GM19452 (cell line): ENCODE measurements at regions not wholly inside any gene's neighbourhood (a gene's known extent, or its start where the extent isn't known, plus 50 kb on each side); places are given as distances from the start of the nearest gene placed in this dataset.
"Not testable (repeated sequence)": the region's sequence is repeated elsewhere in the genome, so short reads cannot be mapped to it uniquely, and the experiment has no call there.

ENCODE experiments used
- ATAC-seq: cut with Tn5 transposase; IDR thresholded peaks from one replicate; pipeline ENCODE4 v1.9.1; 2021; ENCODE audit not compliant: unreplicated experiment

DNA sequence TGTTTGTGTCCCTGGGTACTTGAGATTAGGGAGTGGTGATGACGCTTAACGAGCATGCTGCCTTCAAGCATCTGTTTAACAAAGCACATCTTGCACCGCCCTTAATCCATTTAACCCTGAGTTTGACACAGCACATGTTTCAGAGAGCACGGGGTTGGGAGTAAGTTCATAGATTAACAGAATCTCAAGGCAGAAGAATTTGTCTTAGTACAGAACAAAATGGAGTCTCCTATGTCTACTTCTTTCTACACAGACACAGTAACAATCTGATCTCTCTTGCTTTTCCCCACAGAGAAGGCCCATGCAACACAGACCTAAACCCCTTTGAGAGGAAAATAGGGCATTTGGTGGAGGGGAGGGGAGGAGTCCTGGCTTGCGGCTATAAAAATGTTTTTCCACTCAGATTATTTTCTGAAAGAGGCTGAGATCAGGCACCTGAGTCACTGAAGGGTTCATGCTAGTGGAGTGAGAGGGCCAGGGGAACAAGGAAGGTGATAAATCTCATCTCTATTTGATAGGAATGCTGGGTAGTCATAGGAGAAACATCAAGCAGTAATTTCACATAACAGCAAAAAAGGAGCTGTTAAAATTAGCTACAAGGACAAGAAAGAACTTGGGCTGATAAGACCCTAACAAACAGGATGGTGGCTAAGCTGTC, 136.9 kb downstream of the OR2B2 start:
- ATAC-seq, result not testable (repeated sequence)

GRCh38 chr6:27774264-27774600, 138.0 kb downstream of the OR2B2 start:
- ATAC-seq, result not testable (repeated sequence)

DNA sequence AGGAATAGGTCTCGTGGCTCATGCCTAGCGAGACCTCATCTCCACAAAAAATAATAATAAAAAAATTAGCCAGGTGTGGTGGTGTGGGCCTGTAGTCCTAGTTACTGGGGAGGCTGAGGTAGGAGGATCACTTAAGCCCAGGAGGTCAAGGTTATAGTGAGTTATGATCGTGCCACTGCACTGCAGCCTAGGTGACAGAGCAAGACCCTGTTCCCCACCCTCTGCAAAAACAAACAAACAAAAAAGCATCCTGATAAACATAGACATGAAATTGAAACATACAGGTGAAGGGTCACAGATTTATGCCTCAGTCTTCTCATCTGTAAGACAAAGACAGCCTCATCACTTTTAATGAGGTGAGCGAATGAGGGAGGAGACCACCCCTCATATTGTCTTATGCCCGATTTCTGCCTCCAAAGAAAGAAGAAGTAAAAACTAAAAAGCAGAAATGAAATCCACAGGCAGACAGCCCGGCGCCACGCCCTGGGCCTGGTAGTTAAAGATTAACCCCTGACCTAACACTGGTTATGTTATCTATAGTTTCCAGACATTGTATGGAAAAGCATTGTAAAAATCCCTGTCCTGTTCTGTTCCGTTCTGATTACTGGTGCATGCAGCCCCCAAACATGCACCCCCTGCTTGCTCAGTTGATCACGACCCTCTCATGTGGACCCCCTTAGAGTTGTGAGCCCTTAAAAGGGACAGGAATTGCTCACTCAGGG, 138.5 kb downstream of the OR2B2 start:
- ATAC-seq, result not testable (repeated sequence)

- peak; percentile 77 for ATAC-seq
Measured at GRCh38 chr6:27772261-27773001, 139.8 kb downstream of the OR2B2 start.

DNA sequence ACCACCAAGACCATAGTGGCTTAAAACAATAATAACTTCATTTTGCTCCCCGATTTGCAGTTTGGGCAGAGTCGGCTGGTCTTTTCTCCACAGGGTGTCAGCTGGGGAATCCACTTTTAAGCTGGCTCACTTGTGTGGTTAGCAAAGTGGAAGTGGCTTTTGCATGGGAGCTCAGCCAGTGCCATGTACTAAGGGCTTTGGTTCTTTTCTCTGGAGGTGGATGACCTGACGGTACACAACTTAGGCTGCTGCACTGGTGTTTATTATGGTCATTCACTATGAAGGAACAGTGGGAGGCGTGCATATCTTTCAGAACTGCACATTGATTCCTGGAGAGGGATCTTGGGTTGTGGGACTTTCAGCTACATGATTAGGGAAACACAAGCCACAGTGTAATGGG, 141.0 kb downstream of the OR2B2 start:
- no peak for ATAC-seq

GRCh38 chr6:27770724-27771123, 141.5 kb downstream of the OR2B2 start:
- ATAC-seq, result no peak

DNA sequence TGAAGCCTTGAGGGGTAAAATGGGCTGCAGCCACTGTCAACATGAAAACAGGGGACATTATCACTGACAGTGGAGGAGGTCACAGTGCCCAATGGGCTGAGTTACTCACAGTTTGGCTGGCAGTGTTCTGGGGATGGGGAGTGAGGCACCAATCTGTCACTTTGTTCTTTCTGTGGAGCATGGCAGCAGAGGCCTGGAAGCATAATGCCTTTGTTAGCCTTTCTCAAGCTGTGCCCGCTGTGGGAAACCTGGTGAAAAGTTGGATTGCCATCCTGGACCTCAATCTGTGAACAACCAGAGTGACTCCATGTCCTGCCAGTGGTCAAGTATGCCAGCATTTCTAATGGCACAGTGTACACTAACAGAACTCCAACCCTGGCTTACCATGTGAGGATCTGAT, 143.6 kb downstream of the OR2B2 start:
- ATAC-seq, result no peak

GRCh38 chr6:27767851-27768250, 144.3 kb downstream of the OR2B2 start:
- no peak for ATAC-seq

DNA sequence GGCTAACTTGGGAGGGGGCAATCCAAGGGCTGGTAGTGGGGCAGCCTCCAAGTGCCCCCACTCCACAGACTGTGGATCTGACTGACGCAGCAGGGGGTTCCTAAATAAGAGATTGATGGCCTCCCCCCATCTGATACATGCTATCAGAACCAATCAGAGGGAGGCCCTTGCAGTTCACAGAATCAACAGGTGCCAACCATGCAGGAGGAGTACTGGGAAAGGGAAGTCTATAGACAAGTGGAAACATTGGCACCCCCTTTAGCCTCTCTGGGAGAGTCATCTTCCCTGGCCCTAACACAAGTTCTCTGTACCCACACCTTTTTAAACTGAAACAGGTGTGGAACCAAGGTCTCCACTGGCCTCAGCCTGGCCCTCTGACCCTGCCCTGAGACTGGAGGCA, 145.8 kb downstream of the OR2B2 start:
- ATAC-seq, result no peak

DNA sequence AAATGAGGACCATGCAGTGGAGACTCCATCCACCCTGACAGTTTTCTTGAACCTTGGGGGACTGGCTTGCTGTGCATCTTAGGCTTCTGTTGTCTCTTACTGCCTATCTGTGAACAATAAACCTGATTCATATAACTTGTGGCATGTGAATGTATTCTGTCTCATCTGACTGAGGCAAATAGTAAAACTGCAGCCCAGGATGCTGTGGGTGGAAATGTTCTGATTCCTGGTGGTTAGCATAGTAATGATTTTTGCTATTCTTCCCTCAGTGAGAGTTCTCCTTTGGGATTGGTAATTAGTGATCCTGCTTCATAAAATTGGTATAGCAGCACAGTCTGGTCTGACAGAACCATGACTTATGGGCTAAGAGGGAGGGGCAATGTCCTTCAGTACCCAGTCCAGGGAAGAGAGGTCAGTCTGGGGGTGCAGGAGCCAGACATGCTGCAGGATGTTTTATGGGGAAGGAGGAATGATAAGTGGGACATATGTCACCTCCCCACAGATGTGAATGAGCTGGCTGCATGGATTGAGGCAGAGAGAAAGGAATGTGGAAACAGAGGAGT, 147.1 kb downstream of the OR2B2 start:
- ATAC-seq, result no peak

DNA sequence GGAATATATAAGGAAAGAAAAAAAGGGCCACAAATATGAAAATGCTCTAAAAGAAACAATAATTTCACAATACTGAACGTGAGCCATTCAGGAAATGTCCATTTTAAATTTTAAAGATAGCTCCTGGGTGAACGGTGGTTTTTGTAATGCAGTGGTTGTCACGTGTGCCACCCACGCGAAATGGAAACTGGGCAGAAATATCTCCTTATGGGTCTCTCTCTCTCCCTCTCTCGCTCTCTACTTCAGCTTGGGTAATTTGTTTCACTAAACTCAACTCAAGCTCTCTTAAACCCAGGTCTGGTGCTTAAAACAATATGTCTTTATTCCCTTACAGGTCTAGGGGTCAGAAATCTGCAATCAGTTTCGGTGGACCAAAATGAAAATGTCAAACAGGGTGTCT, 150.8 kb downstream of the OR2B2 start:
- no peak for ATAC-seq

DNA sequence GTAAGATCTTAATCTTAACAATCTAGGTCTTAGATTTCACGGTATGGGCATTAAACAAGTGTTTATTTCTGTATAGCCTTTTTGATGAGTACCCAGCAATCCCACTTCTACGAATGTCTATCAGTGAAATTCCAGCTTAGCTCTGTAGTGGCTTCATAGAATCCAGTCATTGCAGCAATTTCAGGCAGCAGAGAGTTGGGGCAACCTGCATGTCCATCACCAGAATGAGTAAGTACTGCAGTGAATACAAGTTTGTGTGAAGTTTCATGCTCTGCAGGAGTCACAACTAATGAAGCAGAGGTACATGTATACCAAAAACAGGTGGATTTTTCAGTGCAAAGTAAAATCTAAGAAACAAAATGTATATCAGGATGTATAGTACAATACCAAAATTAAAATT, 151.7 kb downstream of the OR2B2 start:
- ATAC-seq, result no peak

DNA sequence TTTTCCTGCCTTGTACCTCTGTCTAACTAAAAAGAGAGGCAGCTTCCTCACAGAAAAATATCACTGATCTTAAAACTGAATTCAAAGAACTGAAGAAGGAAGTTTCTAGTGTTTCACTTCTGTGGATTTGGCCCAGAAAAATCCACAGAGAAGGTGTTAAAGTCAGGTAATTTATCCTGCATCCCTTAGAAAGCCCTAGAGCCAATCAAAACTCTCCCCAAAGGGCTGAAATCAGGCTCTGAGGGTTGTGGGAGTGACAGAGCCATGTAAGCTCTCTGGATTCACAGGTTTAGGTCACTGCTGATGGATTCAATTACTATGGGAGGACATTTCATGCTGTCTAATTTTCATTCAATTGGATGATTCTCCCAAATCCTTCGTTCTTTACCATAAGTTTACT, 152.3 kb downstream of the OR2B2 start:
- no peak for ATAC-seq

DNA sequence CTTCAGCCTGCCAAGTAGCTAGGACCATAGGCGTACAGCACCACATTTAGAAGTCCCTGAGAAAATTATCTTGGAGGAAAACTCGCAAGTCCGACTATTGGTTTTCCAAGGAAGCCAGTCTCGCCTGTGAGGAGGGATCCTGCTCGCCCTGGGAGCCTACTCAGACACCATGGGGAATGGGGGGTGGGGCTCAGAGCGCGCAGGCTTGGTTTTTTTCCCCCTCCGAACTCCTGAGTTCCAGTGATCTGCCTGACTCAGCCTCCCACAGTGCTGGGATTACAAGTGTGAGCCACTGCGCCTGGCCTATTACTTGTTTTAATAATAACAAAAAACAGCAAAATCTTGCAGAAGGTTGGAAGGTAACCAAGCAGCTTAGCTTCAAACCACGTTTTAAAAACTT, 153.7 kb downstream of the OR2B2 start:
- no peak for ATAC-seq

GRCh38 chr6:27757307-27757706, 154.9 kb downstream of the OR2B2 start:
- ATAC-seq, result no peak

DNA sequence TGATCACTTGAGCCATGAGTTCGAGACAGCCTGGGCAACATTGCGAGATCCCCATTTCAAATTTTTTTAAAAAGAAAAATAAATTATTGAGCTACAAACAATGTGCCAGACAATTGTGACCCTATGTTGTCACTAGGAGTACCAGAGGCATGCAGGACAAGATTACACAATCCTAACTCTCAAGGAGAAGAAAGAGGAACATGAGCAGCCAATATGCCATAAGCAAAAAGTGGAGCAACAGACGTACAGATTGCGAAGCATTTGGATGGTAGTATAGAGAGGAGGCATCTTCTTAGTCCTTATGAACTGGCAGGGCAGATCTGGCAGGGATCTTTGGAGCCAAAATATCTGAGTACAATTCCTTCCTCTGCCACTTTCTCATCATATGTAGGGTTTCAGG, 156.4 kb downstream of the OR2B2 start:
- ATAC-seq, result no peak

DNA sequence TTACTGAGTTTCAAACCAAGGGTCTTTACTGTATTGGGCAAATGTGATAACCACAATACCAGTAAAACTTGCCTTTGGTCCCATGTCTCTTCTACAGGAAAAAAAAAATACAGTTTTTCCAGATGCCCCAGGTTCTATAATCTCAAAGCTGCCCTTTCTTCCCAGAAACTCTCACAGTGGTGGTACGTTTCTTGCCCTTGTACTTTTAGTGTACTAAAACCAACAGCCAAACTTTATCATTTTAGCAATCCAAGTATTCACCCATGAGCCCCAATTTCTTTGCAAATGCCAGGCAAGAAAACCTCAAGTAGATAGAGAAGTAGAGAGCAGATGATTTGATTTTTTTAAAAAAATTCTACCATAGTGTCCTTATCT, 157.8 kb downstream of the OR2B2 start:
- no peak for ATAC-seq

GRCh38 chr6:27753668-27754407, 158.4 kb downstream of the OR2B2 start:
- ATAC-seq, result peak; percentile 54

DNA sequence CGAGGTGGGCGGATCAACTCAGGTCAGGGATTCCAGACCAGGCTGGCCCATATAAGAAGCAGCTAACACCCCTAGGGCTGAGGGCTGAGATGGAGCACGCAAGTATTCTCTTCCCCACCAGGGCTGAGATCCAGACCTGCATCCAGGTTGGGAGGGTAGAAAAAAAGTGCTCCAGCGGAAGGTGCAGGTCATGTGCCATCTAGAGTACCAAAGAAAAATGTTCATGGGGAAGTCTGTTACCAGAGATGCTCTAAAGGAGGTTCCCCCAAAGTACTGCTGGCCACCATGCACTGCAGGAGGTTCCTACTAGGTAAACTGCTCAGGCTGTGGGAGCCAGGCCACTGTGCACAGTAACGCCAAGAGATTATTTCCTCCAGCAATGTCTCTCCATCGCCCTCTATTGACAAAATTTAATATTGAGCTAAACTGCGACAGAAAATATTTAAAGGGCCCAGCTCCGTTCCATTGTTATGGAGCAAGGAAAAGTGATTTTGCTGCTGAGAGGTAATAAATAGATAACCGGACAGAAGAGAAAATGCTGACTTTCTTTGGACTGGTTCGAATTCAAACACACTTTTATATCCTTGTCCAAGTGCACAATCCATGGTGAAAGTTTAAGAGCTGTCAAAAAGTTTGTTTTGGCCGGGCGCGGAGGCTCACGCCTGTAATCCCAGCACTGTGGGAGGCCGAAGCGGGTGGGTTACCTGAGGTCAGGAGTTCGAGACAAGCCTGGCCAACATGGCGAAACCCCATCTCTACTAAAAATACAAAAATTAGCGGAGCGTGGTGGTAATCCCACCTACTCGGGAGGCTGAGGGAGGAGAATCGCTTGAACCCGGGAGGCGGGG, 159.9 kb downstream of the OR2B2 start:
- ATAC-seq, result no peak

DNA sequence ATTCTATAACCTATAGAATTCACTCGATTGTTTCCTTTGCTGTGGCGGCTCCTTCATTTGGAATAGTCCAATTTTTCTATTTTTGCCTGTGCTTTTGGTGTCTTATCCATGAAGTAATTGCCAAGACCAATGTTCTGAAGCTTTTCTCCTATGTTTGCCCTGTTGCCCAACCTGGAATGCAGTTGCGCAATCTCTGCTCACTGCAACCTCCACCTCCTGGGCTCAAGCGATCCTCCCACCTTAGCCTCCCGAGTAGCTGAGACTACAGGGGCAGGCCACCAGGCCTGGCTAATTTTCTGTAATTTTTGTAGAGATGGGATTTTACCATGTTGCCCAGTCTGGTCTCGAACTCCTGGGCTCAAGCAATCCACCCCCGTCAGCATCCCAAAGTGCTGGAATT, 163.5 kb downstream of the OR2B2 start:
- ATAC-seq, result no peak
